ENCODE measurements at regions not wholly inside any gene's neighbourhood (a gene's known extent, or its start where the extent isn't known, plus 50 kb on each side); places are given as distances from the start of the nearest gene placed in this dataset.
"Not testable (repeated sequence)": the region's sequence is repeated elsewhere in the genome, so short reads cannot be mapped to it uniquely, and the experiment has no call there.

DNA sequence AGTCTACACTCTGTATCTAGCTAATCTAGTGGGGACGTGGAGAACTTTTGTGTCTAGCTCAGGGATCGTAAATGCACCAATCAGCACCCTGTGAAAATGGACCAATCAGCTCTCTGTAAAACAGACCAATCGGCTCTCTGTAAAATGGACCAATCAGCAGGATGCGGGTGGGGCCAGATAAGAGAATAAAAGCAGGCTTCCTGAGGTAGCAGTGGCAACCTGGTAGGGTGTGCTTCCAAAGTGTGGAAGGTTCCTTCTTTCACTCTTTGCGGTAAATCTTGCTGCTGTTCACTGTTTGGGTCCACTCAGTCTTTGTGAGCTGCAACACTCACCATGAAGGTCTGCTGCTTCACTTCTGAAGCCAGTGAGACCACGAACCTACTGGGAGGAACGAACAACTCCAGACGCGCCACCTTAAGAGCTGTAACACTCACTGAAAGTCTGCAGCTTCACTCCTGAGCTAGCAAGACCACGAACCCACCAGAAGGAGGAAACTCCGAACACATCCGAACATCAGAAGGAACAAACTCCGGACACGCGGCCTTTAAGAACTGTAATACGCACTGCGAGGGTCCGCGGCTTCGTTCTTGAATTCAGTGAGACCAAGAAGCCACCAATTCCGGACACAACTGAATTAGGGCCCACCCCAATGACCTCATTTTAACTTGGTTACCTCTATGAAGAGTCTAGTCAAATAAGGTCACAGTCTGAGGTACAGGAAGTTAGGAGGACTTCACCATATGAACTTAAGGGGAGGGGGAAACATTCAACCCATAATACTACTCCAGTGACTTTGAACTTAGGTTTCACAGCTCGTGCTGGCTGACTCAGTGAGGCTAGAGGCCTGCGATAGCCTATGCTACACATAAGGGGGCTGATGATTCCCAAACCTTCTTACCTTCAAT, 59.8 kb upstream of the LPGAT1 start:
- TF ChIP-seq, protein P1, sequence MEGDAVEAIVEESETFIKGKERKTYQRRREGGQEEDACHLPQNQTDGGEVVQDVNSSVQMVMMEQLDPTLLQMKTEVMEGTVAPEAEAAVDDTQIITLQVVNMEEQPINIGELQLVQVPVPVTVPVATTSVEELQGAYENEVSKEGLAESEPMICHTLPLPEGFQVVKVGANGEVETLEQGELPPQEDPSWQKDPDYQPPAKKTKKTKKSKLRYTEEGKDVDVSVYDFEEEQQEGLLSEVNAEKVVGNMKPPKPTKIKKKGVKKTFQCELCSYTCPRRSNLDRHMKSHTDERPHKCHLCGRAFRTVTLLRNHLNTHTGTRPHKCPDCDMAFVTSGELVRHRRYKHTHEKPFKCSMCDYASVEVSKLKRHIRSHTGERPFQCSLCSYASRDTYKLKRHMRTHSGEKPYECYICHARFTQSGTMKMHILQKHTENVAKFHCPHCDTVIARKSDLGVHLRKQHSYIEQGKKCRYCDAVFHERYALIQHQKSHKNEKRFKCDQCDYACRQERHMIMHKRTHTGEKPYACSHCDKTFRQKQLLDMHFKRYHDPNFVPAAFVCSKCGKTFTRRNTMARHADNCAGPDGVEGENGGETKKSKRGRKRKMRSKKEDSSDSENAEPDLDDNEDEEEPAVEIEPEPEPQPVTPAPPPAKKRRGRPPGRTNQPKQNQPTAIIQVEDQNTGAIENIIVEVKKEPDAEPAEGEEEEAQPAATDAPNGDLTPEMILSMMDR (IDR thresholded peaks at IDR 0.05), result not testable (repeated sequence)
- not testable (repeated sequence) for TF ChIP-seq POLR2A (IDR thresholded peaks at IDR 0.05)

Data from thyroid gland (tissue), 4 donors.